A673 (cell line): ENCODE measurements at regions not wholly inside any gene's neighbourhood (a gene's known extent, or its start where the extent isn't known, plus 50 kb on each side); places are given as distances from the start of the nearest gene placed in this dataset.

Source experiments
- EZH2 ChIP-seq: fragments of 200-600 bp; sonication (generic); IDR thresholded peaks from 2 replicates; pipeline ENCODE4 v1.6.1; 2017; ENCODE audit warnings: borderline replicate concordance, low read depth, mild to moderate bottlenecking, mixed read lengths, antibody characterized with exemption, low read length; ENCODE audit not compliant: poor library complexity, severe bottlenecking
- TF ChIP-seq, protein P1 (sequence below): fragments of 300-800, 200-600 bp; sonication (generic); conservative IDR thresholded peaks from 2 replicates; pipeline ENCODE4 v1.5.1; 2017; ENCODE audit warnings: low read depth, mild to moderate bottlenecking, antibody characterized with exemption, low read length, moderate library complexity, mixed read lengths

DNA sequence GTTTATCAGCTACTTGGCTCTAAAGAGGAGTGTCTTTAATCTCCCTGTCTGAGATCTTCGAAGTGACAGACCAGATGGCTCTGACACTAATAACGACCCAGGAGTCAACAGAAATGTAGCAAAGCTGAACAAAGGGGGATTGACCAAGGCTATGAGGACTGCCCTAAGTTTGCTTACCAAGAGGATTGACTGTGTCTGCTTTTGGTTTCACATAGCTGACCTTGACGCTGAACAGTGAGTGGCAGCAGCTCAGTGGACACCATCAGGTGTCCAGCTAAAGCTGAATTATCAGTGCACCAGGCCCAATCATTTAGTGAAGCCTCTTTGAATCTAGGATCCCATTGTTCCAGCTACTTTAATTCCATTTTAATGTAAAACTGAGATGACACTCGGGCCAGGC is 262.6 kb downstream of the COX7C start:
- TF ChIP-seq, protein P1, sequence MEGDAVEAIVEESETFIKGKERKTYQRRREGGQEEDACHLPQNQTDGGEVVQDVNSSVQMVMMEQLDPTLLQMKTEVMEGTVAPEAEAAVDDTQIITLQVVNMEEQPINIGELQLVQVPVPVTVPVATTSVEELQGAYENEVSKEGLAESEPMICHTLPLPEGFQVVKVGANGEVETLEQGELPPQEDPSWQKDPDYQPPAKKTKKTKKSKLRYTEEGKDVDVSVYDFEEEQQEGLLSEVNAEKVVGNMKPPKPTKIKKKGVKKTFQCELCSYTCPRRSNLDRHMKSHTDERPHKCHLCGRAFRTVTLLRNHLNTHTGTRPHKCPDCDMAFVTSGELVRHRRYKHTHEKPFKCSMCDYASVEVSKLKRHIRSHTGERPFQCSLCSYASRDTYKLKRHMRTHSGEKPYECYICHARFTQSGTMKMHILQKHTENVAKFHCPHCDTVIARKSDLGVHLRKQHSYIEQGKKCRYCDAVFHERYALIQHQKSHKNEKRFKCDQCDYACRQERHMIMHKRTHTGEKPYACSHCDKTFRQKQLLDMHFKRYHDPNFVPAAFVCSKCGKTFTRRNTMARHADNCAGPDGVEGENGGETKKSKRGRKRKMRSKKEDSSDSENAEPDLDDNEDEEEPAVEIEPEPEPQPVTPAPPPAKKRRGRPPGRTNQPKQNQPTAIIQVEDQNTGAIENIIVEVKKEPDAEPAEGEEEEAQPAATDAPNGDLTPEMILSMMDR: no peak
- TF ChIP-seq EZH2: no peak
